H1 (cell line): ENCODE measurements at regions not wholly inside any gene's neighbourhood (a gene's known extent, or its start where the extent isn't known, plus 50 kb on each side); places are given as distances from the start of the nearest gene placed in this dataset.

Experiments used
- ASH2L ChIP-seq: fragments of 200-600, 300-600 bp; sonication (generic); IDR thresholded peaks from one replicate; pipeline ENCODE4 v1.7.1; 2017; ENCODE audit warnings: low read length
- E2F6 ChIP-seq: IDR thresholded peaks from 2 replicates; pipeline ENCODE4 v1.6.1; 2012; ENCODE audit warnings: inconsistent platforms
- NANOG ChIP-seq: IDR thresholded peaks from 2 replicates; pipeline ENCODE4 v1.6.1; 2011; ENCODE audit warnings: low read length, low read depth, mild to moderate bottlenecking, inconsistent platforms; ENCODE audit not compliant: insufficient read depth, poor library complexity, severe bottlenecking
- SAP30 ChIP-seq: fragments of 300-600 bp; sonication (generic); IDR thresholded peaks from 2 replicates; pipeline ENCODE4 v1.7.1; 2012; ENCODE audit warnings: low read length, moderate library complexity, mild to moderate bottlenecking, inconsistent platforms; ENCODE audit not compliant: insufficient read depth, insufficient replicate concordance
- TAF1 ChIP-seq: IDR thresholded peaks from 2 replicates; pipeline ENCODE4 v1.6.1; 2011; ENCODE audit warnings: mild to moderate bottlenecking, low read depth, low read length

DNA sequence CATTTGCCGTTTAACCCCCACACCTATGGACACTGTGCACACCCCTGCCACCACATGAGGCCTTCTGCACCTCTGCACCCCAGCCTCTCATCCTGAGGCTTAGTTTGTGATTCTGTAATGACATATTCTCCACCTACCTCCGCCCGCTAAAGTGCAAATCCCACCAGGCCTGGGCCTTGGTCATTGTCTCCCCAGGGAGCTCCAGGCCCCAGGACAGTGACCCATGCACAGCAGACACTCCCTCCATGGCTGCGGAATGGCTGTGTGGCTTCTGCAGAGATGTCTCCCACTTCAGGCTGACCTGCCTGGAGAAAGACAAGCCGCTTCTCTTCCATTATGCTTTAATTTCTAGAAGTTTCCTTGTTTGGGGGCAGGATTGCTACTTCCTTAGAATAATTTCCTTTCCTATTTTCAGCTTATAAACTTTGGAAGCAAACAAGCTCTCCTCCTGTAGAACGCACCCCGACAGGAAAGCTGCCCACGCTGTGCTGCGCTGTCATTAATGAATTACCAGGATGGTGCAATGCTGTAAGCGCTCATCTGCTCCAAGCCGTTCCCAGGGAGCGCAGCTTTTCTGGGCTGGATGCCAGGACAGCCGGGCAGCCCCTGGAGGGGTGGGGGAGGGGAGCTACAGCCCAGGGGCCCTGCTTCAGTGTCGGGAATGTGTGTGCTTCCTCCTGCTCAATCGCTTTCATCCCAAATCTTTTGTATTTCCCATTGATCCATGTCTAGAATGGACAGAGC, 618.0 kb downstream of the BRD1 start (continued):
- TF ChIP-seq NANOG = no peak
- no peak for TF ChIP-seq E2F6
- TF ChIP-seq ASH2L = no peak
- TF ChIP-seq SAP30 = no peak
- TF ChIP-seq TAF1 = no peak
- TF ChIP-seq, all 59 proteins: peak for 0
